Endothelial cell of hepatic sinusoid (primary cell): ENCODE measurements at regions not wholly inside any gene's neighbourhood (a gene's known extent, or its start where the extent isn't known, plus 50 kb on each side); places are given as distances from the start of the nearest gene placed in this dataset.
"Not testable (repeated sequence)": the region's sequence is repeated elsewhere in the genome, so short reads cannot be mapped to it uniquely, and the experiment has no call there.

Source experiments
- in situ Hi-C: cut with HindIII; loops from 2 replicates; pipeline ENCODE4 v1.10.0; 2017; ENCODE audit warnings: low sequenced_read_pairs

GRCh38 chr12:59059088-59059935 is 139.0 kb upstream of the LRIG3 start:
- in situ Hi-C loops, result no loop called here

- in situ Hi-C loops, result no loop called here
These were observed 136.7 kb upstream of the LRIG3 start for GRCh38 chr12:59056966-59057365.

GRCh38 chr12:59055204-59055860 is 135.0 kb upstream of the LRIG3 start:
- in situ Hi-C loops, result no loop called here

GRCh38 chr12:59053266-59053899 is 133.1 kb upstream of the LRIG3 start:
- in situ Hi-C loops, result not testable (repeated sequence)

GRCh38 chr12:59046763-59047534 is 126.6 kb upstream of the LRIG3 start:
- in situ Hi-C loops, result no loop called here

GRCh38 chr12:59044791-59045190 is 124.5 kb upstream of the LRIG3 start:
- in situ Hi-C loops, result no loop called here

- in situ Hi-C loops, result no loop called here
These were observed 121.2 kb upstream of the LRIG3 start for GRCh38 chr12:59041241-59042121.

GRCh38 chr12:59040656-59041055 is 120.4 kb upstream of the LRIG3 start:
- in situ Hi-C loops, result no loop called here

- in situ Hi-C loops, result no loop called here
These were observed 119.7 kb upstream of the LRIG3 start for GRCh38 chr12:59040043-59040442.

- in situ Hi-C loops, result no loop called here
These were observed 118.7 kb upstream of the LRIG3 start for GRCh38 chr12:59039005-59039404.

GRCh38 chr12:59036973-59037762 is 116.9 kb upstream of the LRIG3 start:
- in situ Hi-C loops, result no loop called here

- in situ Hi-C loops, result no loop called here
These were observed 116.0 kb upstream of the LRIG3 start for GRCh38 chr12:59036347-59036746.

- in situ Hi-C loops, result no loop called here
These were observed 111.0 kb upstream of the LRIG3 start for GRCh38 chr12:59031313-59031712.

- in situ Hi-C loops, result no loop called here
These were observed 110.1 kb upstream of the LRIG3 start for GRCh38 chr12:59030415-59030814.

- in situ Hi-C loops, result no loop called here
These were observed 106.9 kb upstream of the LRIG3 start for GRCh38 chr12:59027199-59027598.

- in situ Hi-C loops, result no loop called here
These were observed 103.6 kb upstream of the LRIG3 start for GRCh38 chr12:59023861-59024424.

- in situ Hi-C loops, result no loop called here
These were observed 100.0 kb upstream of the LRIG3 start for GRCh38 chr12:59020073-59020946.

GRCh38 chr12:59014885-59015284 is 94.6 kb upstream of the LRIG3 start:
- in situ Hi-C loops, result no loop called here
